BE2C (cell line): ENCODE measurements at regions not wholly inside any gene's neighbourhood (a gene's known extent, or its start where the extent isn't known, plus 50 kb on each side); places are given as distances from the start of the nearest gene placed in this dataset.

Experiments
- DNase-seq: peaks from one replicate; pipeline ENCODE4 v3.0.0-alpha.2; 2020
- H3K27me3 ChIP-seq: fragments of 250-450 bp; sonication (Bioruptor Pico); 2 replicates; pipeline ENCODE4 v1.5.1; 2020; ENCODE audit warnings: mild to moderate bottlenecking
- H3K36me3 ChIP-seq: fragments of 250-450 bp; sonication (Bioruptor Pico); 2 replicates; pipeline ENCODE4 v1.5.1; 2020; ENCODE audit warnings: mild to moderate bottlenecking
- H3K4me1 ChIP-seq: fragments of 250-450 bp; sonication (Bioruptor Pico); 2 replicates; pipeline ENCODE4 v1.5.1; 2020
- H3K4me3 ChIP-seq: 2 replicates; pipeline ENCODE4 v1.5.1; 2011; ENCODE audit warnings: low read depth, low read length
- H3K9me3 ChIP-seq: fragments of 250-450 bp; sonication (Bioruptor Pico); 2 replicates; pipeline ENCODE4 v1.5.1; 2020
- TF ChIP-seq, protein P1 (sequence below): IDR thresholded peaks from 2 replicates; pipeline ENCODE4 v1.5.1; 2012; ENCODE audit warnings: mild to moderate bottlenecking, low read depth, low read length

DNA sequence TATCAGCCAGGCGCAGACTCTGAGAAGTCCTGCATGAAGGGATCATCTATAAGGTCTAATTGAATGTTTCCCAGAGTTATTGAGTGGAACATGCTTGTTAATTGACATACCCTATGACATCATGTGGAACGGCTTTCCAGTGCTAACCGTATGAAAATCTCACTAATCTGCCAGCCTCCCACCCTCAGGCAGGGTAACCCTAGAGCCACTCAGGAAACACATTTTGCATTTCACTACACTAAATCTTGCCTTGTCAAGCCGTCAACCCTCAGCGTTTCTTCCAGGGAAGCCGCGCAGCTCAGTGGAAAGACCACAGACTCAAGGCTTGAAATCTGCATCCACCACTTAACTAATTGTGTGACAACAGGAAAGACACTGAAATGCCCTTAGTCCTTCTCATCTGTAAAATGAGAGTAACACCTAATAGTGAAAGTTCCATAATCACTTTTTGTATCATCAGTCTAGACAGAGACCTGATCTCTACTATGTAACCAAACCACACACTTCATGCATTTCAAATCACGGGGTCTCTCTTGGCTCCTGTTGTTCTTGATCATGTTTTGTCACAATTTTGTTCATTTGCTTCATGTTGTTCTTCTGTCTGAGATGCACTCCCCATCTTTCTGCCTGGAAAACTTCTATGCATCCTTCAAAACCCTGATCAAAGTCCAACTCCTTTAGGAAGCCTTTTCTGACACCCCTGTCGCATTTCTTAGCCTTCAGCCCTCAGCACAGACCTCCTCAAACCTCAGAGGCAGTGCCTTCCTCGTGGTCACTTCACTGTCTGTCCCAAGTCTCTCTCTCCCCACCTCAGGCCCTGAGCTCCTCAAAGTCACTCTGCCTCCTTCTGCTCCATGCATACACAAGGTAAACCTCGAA is 246.5 kb downstream of the TOMM20 start:
- no peaks in the 10 kb centered on the region for H3K4me1 ChIP-seq
- H3K4me3 ChIP-seq = no peak overlapping the region

DNA sequence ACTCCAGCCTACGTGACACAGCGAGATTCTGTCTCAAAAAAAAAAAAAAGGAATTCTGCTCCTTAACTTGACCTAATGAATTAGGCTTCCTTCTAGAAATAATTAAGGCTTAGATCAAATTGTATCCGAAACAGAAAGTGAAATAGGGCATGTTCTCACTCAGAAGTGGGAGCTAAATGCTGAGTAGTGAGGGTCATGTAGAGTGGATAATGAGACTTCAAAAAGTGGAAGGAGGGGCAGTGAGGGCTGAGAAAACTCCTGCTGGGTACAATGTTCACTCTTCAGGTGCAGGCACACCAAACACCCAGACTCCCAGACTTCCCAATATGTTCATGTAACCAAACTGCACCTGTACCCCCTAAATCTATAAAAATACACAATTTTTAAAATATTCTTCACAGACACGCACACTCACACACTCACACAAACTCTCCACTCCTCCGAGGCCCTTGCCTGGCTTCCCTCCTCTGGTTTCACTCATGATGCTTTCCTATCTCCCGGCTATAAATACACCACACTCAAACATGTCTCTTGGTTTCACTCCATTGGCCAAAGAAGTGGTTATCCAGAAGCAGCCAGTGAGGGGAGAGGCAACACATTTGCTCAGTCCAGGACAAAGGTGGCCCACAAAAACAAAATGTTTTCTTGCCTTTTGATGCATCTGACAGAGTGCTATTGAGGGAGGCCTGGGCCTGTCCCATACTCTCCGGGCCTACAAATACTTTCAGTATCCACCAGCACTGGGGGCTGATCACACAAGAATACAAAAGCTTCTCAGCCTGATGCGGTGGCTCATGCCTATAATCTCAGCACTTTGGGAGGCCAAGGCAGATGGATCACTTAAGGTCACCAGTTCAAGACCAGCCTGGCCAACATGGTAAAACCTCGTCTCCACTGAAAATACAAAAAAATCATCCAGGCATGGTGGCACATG is 249.2 kb downstream of the TOMM20 start:
- no peaks in the 10 kb centered on the region for H3K27me3 ChIP-seq
- H3K4me1 ChIP-seq = no peaks in the 10 kb centered on the region
- no peak for DNase-seq
- H3K36me3 ChIP-seq = no peaks in the 10 kb centered on the region
- TF ChIP-seq, protein P1, sequence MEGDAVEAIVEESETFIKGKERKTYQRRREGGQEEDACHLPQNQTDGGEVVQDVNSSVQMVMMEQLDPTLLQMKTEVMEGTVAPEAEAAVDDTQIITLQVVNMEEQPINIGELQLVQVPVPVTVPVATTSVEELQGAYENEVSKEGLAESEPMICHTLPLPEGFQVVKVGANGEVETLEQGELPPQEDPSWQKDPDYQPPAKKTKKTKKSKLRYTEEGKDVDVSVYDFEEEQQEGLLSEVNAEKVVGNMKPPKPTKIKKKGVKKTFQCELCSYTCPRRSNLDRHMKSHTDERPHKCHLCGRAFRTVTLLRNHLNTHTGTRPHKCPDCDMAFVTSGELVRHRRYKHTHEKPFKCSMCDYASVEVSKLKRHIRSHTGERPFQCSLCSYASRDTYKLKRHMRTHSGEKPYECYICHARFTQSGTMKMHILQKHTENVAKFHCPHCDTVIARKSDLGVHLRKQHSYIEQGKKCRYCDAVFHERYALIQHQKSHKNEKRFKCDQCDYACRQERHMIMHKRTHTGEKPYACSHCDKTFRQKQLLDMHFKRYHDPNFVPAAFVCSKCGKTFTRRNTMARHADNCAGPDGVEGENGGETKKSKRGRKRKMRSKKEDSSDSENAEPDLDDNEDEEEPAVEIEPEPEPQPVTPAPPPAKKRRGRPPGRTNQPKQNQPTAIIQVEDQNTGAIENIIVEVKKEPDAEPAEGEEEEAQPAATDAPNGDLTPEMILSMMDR = no peak
- no peaks in the 10 kb centered on the region for H3K9me3 ChIP-seq
- H3K4me3 ChIP-seq = no peak overlapping the region

More for the DNA sequence above, 246.5 kb downstream of the TOMM20 start:
- H3K36me3 ChIP-seq = no peaks in the 10 kb centered on the region
- no peak for DNase-seq
- TF ChIP-seq, protein P1 = no peak
- no peaks in the 10 kb centered on the region for H3K9me3 ChIP-seq
- no peaks in the 10 kb centered on the region for H3K27me3 ChIP-seq

DNA sequence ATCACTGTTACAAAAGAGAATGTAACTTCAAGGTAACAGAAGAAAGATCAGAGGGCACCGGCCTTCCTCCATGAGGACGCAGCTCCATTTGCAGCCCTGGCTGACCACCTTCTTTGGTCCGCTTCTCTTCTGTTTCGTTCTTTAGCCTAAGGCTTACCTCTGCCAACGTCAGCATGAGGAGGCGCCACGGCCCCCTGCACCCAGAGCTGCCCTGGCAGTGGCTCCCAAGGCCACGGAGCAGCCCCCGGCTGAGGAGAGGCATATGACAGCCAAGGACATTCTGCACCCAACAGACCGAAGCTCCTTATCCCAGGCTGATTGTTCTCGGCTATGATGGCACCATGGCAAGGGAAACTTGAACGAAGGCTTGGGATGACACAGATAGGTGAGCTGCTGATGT is 250.3 kb downstream of the TOMM20 start:
- no peaks in the 10 kb centered on the region for H3K36me3 ChIP-seq
- H3K4me3 ChIP-seq = no peak overlapping the region
- DNase-seq = no peak
- no peaks in the 10 kb centered on the region for H3K9me3 ChIP-seq
- H3K4me1 ChIP-seq = no peaks in the 10 kb centered on the region
- TF ChIP-seq, protein P1 = no peak
- no peaks in the 10 kb centered on the region for H3K27me3 ChIP-seq

DNA sequence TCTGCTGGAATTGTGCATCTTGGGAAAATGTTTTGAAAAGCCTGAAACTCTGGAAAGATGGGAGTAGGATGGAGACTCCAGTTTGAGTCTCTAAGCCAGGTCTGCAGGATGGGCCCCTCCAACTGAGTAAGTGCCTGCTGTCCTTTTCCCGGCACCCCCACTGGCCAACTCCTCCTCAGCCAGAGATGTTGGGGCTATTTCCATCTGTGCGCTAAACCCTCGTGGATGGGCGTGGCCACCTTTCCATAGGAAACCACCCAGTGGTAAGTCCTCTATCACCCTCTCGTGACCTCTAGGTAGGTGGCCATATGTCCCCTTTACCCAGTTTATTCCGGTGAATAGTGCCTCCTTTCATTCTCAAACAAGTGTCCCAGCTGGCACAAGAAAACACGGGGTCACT is 250.9 kb downstream of the TOMM20 start:
- Histone ChIP-seq H3K9me3 (no peaks in the 10 kb centered on the region), H3K36me3 (no peaks in the 10 kb centered on the region), H3K4me1 (no peaks in the 10 kb centered on the region), H3K27me3 (no peaks in the 10 kb centered on the region), H3K4me3 (no peak overlapping the region)
- DNase-seq = no peak
- TF ChIP-seq, protein P1 = no peak

DNA sequence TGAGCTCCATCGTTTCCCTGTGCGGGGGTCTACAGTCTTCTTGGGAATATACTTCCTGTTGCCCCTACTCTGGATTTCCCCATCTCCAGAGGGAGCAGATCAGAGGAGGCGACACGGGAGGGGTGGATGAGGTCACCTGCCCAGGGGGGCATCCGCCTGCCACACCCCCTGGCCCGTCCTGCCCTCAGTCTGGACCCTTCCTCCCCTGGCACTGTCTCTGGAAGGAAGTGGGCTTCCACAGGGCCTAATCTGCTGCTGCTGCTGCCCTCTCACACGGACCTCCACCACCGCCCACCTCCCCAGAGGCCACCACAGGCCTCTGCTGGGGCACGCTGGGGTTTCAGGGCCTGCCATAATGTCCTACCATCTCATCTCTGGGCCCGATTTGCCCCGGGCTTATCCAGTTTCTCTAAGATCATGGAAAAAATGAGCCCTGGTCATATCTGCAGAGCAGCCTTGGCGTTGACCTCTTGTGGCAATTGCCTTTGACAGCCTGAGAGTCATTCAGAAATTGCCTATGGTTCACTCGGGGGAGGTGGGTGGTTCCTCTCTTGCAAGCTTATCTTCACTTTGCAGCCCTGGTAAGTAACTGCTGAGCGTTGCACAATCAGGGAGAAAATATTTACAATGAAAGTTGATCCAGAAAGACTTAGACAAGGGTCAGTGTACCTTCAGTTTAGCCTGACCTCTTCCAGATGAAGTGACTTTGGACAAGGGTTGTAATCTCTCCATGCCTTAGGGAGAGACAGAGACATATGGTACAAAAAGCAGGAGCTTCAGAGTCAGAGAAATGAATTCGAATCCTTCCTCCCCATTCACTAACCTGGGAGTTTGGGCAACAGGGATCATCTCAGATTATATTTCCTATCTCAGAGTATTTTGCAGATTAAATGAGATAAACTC is 252.4 kb downstream of the TOMM20 start:
- Histone ChIP-seq H3K36me3 (no peaks in the 10 kb centered on the region), H3K9me3 (no peaks in the 10 kb centered on the region), H3K4me3 (no peak overlapping the region), H3K27me3 (no peaks in the 10 kb centered on the region), H3K4me1 (no peaks in the 10 kb centered on the region)
- TF ChIP-seq, protein P1 = no peak
- no peak for DNase-seq
